Activated T-helper 17 cell treated with anti-CD3 and anti-CD28 coated beads, Interleukin-2, amount 50 U/mL, for 72 hours (primary cell): ENCODE measurements at regions not wholly inside any gene's neighbourhood (a gene's known extent, or its start where the extent isn't known, plus 50 kb on each side); places are given as distances from the start of the nearest gene placed in this dataset.

Experiments used
- ATAC-seq: fragments of 150-1000 bp; cut with Tn5 transposase; replicated peaks from 2 replicates; pipeline ENCODE4 v1.10.0; 2021; ENCODE audit warnings: mild to moderate bottlenecking, moderate library complexity
- H3K27ac Mint-ChIP-seq: one replicate; pipeline ENCODE4 v1.8.0; 2022; ENCODE audit warnings: mixed read lengths
- H3K27me3 Mint-ChIP-seq: one replicate; pipeline ENCODE4 v1.8.0; 2022; ENCODE audit warnings: mixed read lengths
- H3K36me3 Mint-ChIP-seq: one replicate; pipeline ENCODE4 v1.8.0; 2022; ENCODE audit warnings: low read depth, mild to moderate bottlenecking, mixed read lengths
- H3K4me1 Mint-ChIP-seq: one replicate; pipeline ENCODE4 v1.8.0; 2022; ENCODE audit warnings: mixed read lengths
- H3K4me3 Mint-ChIP-seq: one replicate; pipeline ENCODE4 v1.8.0; 2022; ENCODE audit warnings: mild to moderate bottlenecking, mixed read lengths
- H3K9me3 Mint-ChIP-seq: one replicate; pipeline ENCODE4 v1.8.0; 2022; ENCODE audit warnings: mixed read lengths

DNA sequence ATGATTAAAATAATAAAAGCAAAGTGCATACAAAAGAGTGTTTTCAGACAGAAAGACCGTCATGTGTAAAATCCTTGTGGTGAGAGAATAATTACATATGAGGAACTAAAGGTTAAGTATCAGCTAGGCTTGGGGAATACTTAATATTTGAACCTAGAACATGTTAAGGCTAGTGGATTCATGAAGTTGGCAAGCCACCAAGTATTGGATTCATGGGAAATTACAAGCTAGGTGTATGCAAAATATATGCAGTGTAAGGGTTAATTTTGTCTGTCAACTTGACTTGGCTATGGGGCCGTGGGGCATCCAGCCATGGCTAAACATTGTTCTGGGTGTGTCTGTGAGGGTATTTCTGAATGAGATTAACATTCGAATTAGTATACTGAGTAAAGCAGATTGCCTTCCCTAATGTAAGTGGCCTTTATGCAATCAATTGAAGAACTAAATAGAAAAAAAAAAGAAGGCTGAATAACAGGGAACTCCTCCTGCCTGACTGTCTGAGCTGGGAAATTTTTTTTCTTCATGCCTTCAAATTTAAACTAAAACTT, 533.5 kb upstream of the KLF12 start:
- no peak for ATAC-seq
- no peak overlapping the region for H3K27ac Mint-ChIP-seq
- no peak overlapping the region for H3K4me3 Mint-ChIP-seq
- H3K4me1 Mint-ChIP-seq, result no peaks in the 10 kb centered on the region
- H3K36me3 Mint-ChIP-seq, result no peaks in the 10 kb centered on the region
- H3K9me3 Mint-ChIP-seq, result no peaks in the 10 kb centered on the region
- H3K27me3 Mint-ChIP-seq, result peaks cover 8% of the 10 kb centered on the region

DNA sequence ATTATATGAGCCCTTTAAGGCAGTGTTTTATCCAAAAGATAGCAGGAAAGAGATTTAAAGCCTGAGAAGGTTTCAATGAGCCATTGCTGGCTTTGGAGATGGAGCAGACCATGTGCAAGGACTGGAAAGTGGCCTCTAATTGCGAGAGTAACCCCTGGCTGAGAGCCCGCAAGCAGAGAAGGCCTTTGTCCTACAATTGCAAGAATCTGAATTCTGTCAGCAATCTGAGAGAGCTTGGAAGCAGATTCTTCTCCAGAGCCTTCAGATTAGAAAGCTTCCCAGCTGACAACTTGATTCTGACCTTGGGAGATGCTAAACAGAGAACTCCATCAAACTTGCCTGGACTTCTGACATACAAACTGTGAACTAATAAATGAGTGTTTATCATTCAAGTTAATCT, 528.7 kb upstream of the KLF12 start:
- H3K9me3 Mint-ChIP-seq, result no peaks in the 10 kb centered on the region
- no peak overlapping the region for H3K4me3 Mint-ChIP-seq
- no peaks in the 10 kb centered on the region for H3K4me1 Mint-ChIP-seq
- peaks cover 4% of the 10 kb centered on the region for H3K27me3 Mint-ChIP-seq
- no peak for ATAC-seq
- no peaks in the 10 kb centered on the region for H3K36me3 Mint-ChIP-seq
- no peak overlapping the region for H3K27ac Mint-ChIP-seq

DNA sequence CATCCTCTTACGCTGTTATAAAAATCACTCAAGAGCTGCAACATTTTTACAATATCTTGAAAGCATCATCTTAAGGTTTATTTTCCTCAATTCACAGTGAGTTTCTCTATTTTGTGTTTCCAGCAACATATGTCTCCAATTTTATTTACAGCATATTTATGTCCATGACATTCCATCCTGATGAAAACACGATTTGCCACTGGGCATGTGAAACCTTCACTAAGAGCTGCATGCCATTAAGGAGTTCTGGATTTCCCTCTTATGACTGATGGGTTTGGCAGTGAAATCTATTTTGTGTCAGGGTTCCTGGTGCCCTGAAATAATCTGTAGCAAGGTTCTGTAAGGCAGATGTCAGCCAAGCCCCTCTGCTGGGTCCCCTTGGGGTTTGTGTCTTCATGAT, 527.6 kb upstream of the KLF12 start:
- no peak for ATAC-seq
- no peaks in the 10 kb centered on the region for H3K9me3 Mint-ChIP-seq
- H3K4me1 Mint-ChIP-seq, result no peaks in the 10 kb centered on the region
- H3K4me3 Mint-ChIP-seq, result no peak overlapping the region
- H3K27me3 Mint-ChIP-seq, result peaks cover 3% of the 10 kb centered on the region
- H3K27ac Mint-ChIP-seq, result no peak overlapping the region
- H3K36me3 Mint-ChIP-seq, result no peaks in the 10 kb centered on the region

DNA sequence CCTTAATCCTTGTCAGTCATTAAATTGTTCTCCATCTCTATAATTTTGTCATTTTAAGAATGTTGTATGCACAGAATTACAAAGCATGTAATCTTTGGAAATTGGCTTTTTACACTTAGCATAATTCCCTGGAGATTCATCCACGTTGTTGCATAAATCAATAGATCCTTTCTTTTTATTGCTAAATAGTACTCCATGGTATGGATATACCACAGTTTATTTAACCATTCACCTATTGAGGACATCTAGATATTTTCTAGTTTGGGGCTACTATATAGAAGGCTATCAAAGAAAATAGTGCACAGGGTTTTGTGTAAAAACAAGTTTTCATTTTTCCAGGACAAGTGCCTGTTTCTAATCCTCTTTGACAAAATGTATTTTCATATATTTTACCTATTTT, 523.6 kb upstream of the KLF12 start:
- peaks cover 4% of the 10 kb centered on the region for H3K27me3 Mint-ChIP-seq
- no peak for ATAC-seq

DNA sequence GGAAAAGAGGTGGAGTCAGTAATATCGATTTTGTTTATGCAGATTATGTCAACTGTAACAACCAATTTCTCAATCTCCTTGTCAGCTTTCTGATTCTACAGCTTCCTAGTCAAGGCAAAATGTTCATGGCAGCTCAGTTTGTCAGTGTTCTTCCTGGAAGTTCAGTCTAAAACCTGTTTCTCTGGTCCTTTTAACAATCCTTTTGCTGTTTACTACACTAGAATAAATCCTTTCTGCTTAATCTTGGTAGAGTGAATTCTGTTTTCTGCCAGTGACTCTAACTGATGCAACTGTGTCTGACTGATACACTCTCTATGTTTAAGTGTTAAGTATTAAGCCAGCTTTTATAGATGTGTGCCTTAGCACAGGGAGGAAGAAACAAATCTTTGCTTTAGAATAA, 516.9 kb upstream of the KLF12 start:
- Mint-ChIP-seq H3K36me3 (no peaks in the 10 kb centered on the region), H3K4me3 (no peak overlapping the region), H3K27ac (no peak overlapping the region), H3K27me3 (peaks cover 9% of the 10 kb centered on the region), H3K9me3 (peaks cover 2% of the 10 kb centered on the region), H3K4me1 (no peaks in the 10 kb centered on the region)
- no peak for ATAC-seq

More for the DNA sequence above, 523.6 kb upstream of the KLF12 start:
- H3K4me1 Mint-ChIP-seq, result no peaks in the 10 kb centered on the region
- peaks cover 4% of the 10 kb centered on the region for H3K9me3 Mint-ChIP-seq
- H3K36me3 Mint-ChIP-seq, result no peaks in the 10 kb centered on the region
- no peak overlapping the region for H3K27ac Mint-ChIP-seq
- H3K4me3 Mint-ChIP-seq, result no peak overlapping the region

DNA sequence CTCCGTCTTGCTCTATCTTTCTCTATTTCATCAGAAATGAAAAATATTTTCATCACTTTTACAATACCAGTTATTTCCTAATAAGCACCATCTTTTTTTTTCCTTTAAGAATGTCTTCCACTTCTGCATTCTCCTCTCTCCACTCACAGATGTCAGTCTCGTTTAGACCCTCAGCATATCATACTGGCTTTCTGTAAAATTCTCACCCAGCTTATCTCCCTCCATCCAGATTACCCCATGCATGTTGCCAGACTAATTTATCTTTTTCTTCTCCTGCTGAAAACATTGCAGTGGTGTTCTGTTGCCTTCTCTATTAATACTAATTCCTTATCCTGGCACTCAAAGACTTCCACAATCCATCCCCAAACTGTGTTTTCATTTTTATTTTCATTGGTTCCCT, 513.8 kb upstream of the KLF12 start:
- no peak overlapping the region for H3K27ac Mint-ChIP-seq
- H3K9me3 Mint-ChIP-seq, result no peaks in the 10 kb centered on the region
- no peaks in the 10 kb centered on the region for H3K36me3 Mint-ChIP-seq
- H3K27me3 Mint-ChIP-seq, result peaks cover 7% of the 10 kb centered on the region
- no peak overlapping the region for H3K4me3 Mint-ChIP-seq
- no peak for ATAC-seq
- no peaks in the 10 kb centered on the region for H3K4me1 Mint-ChIP-seq

DNA sequence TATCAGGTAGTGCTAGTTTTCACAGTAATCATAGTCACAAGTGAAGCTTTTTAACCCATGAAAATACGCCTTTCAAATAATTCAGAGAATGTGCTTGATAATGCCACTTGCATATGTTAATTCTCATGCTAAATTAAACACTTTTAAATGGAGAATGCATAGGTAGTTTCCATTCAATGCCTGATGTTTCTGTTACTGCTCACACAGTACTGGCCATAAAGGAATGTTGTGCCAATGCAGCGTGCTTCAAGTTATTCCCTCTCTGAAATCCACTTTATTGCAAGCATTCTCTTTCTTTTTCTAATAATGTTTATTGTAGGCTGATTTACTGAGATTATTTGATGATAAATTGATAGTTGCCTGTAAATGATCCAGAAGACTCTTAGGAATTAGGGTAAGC, 513.0 kb upstream of the KLF12 start:
- Mint-ChIP-seq H3K27ac (no peak overlapping the region), H3K9me3 (no peaks in the 10 kb centered on the region), H3K4me3 (no peak overlapping the region), H3K27me3 (peaks cover 7% of the 10 kb centered on the region), H3K4me1 (no peaks in the 10 kb centered on the region), H3K36me3 (no peaks in the 10 kb centered on the region)
- ATAC-seq, result no peak

DNA sequence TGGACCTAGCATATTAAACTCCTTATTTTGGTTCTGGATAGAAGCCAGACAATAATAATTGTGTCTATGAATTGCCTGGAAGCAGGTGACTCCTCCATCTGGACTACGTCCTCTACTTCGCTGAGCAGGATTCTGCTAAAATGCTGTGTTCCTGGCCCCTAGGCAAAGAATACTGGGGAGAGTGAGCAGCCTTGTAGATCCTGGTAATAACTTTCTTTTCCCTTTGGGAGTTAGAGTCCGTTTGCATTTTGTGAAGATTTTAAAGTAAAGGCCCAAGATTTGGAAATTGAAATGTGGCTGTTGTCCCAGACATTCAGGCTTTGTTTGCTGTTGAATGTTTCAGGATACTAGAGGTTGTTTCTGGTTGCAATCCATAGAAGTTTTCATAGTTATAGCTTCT, 511.9 kb upstream of the KLF12 start:
- no peaks in the 10 kb centered on the region for H3K4me1 Mint-ChIP-seq
- peaks cover 7% of the 10 kb centered on the region for H3K27me3 Mint-ChIP-seq
- H3K36me3 Mint-ChIP-seq, result no peaks in the 10 kb centered on the region
- no peak for ATAC-seq
- H3K4me3 Mint-ChIP-seq, result no peak overlapping the region
- no peaks in the 10 kb centered on the region for H3K9me3 Mint-ChIP-seq
- H3K27ac Mint-ChIP-seq, result no peak overlapping the region

DNA sequence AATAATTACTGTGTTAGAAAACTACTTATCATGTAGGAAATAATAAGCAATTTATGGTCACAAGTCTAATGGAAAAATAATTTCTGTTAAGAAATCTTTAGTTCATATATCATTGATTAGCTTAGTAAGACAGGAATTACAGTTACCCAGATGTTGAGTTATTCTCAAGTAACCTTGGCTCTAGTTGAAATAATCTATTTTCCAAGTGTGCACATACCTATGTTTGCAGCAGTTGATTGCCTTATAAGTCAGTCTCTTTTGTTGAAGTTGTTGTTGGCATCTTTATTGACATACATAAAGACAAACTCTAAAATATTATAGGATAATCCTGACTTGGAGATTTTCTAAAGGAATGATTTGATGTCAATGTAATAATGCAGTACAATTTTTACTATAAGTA, 511.4 kb upstream of the KLF12 start:
- Mint-ChIP-seq H3K9me3 (no peaks in the 10 kb centered on the region), H3K4me3 (no peak overlapping the region), H3K27ac (no peak overlapping the region), H3K36me3 (no peaks in the 10 kb centered on the region), H3K27me3 (peaks cover 5% of the 10 kb centered on the region), H3K4me1 (no peaks in the 10 kb centered on the region)
- ATAC-seq, result no peak

DNA sequence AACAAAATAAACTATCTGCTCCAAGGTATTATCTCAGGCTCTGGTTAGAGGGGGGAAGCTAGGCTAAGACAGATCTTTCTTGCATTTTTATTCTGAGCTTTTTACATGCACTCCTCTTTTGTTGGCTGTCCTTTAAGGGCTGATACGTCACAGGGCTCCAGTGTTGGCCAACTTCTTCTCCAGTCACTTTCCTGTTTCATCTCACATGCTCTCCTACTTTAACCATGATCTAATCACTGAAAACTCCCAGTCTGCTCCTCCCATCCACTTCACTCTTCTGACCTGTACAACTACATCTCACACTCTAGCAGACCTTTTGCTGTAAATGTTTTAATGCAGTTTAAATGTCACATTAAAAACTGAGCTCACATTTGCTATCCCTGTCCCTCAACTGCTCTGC, 510.0 kb upstream of the KLF12 start:
- Mint-ChIP-seq H3K36me3 (no peaks in the 10 kb centered on the region), H3K9me3 (no peaks in the 10 kb centered on the region), H3K4me3 (no peak overlapping the region), H3K4me1 (no peaks in the 10 kb centered on the region), H3K27ac (no peak overlapping the region), H3K27me3 (no peaks in the 10 kb centered on the region)
- ATAC-seq, result no peak

DNA sequence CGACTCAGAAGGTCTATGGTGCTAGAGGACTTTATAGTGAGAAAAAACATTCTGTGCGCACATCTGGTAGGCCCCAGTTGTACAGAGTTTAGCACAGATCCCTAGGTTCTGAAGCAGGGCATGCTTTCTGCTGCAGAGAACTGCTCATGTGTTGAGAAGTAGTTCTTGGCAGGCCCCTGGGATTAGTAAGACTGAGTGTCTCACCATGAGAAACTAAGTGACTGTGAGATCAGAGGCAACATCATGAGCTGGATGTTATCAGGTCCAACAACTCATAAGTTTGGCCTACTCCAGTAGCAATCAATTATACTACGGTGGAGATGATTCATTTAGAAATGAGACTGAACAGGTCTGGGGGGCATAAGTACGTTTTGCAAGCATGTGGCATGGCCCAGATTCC, 507.4 kb upstream of the KLF12 start:
- Mint-ChIP-seq H3K36me3 (no peaks in the 10 kb centered on the region), H3K4me3 (no peak overlapping the region), H3K27me3 (no peaks in the 10 kb centered on the region), H3K27ac (no peak overlapping the region), H3K4me1 (no peaks in the 10 kb centered on the region), H3K9me3 (no peaks in the 10 kb centered on the region)
- no peak for ATAC-seq

DNA sequence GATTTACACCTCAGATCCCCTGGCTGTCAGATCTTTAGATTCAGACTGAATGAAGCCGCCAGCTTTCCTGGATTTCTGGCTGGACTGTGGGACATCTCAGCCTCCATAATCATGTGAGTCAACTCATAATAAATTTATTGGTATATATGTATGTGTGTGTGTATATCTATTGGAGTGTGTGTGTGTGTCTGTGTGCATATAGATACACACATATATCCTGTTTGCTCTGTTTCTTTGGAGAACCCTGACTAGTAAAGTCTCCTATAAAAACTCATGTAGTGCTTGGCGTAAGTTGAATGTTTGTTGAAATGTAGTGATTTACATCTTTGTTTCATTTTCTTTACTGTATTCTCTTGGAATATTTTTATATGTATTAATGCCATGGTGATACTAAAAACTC, 499.5 kb upstream of the KLF12 start:
- H3K27me3 Mint-ChIP-seq, result peaks cover 3% of the 10 kb centered on the region
- H3K4me1 Mint-ChIP-seq, result no peaks in the 10 kb centered on the region
- H3K36me3 Mint-ChIP-seq, result no peaks in the 10 kb centered on the region
- H3K9me3 Mint-ChIP-seq, result no peaks in the 10 kb centered on the region
- no peak overlapping the region for H3K4me3 Mint-ChIP-seq
- H3K27ac Mint-ChIP-seq, result no peak overlapping the region
- ATAC-seq, result no peak

DNA sequence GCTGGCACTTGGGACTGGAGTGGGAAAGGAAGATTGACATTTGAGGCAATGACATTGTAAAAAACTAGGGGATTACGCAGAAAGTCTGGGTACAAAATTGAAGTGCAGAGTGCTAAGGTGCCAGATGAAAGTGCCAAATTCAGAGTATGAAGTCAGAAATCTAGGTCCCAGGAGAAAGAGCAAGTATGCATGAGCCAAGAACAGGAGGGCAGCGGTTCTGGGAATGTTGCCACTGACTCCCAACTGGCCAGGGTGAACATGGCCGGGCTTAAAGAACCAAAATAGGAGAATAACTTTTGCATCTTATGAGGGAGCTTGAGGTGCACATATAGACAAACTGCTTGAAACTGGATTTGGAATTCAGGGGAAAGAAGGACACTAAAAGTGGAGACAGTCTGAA, 495.8 kb upstream of the KLF12 start:
- Mint-ChIP-seq H3K27me3 (peaks cover 13% of the 10 kb centered on the region), H3K4me3 (no peak overlapping the region), H3K27ac (no peak overlapping the region), H3K36me3 (no peaks in the 10 kb centered on the region), H3K9me3 (no peaks in the 10 kb centered on the region), H3K4me1 (no peaks in the 10 kb centered on the region)
- ATAC-seq, result no peak

DNA sequence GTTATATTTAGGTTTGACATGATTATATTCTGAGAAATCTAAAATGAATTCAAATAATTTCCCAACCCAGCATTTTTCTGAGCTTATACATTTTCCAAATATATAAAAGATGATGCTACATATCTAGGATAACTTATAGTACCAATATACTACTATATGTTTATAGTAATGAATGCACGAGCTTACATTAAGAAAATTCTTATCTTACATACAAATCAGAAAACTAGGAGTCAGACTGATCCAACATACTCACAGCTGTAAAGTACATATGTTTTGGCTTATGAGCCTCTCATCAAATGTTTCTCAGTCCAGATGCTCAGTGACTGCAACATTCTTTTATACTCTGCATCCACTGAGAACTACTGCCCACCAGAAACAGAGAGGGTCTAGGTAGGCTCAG, 491.3 kb upstream of the KLF12 start:
- Mint-ChIP-seq H3K4me1 (no peaks in the 10 kb centered on the region), H3K4me3 (no peak overlapping the region), H3K36me3 (no peaks in the 10 kb centered on the region), H3K9me3 (no peaks in the 10 kb centered on the region), H3K27ac (no peak overlapping the region), H3K27me3 (peaks cover 16% of the 10 kb centered on the region)
- ATAC-seq, result no peak

DNA sequence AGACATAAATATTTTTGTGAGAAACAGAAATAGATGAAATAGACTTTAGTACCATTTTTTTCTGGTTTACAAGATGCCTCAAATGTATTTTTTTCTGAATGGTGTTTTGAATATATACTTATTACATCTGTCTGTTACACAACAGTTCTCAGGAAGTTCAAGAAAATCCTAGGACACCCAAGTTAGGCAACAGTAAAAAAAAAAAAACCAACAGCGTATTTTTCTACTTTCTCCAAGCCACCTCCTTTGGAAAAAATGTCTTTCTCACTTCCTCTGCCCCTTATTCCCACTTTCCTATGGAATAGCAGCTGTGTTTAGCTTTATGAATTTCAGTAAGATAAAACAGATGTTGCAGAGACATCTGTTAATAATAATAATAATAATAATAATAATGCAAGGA, 489.6 kb upstream of the KLF12 start:
- Mint-ChIP-seq H3K36me3 (no peaks in the 10 kb centered on the region), H3K9me3 (no peaks in the 10 kb centered on the region), H3K27ac (no peak overlapping the region), H3K4me1 (no peaks in the 10 kb centered on the region), H3K4me3 (no peak overlapping the region), H3K27me3 (peaks cover 14% of the 10 kb centered on the region)
- ATAC-seq, result no peak

DNA sequence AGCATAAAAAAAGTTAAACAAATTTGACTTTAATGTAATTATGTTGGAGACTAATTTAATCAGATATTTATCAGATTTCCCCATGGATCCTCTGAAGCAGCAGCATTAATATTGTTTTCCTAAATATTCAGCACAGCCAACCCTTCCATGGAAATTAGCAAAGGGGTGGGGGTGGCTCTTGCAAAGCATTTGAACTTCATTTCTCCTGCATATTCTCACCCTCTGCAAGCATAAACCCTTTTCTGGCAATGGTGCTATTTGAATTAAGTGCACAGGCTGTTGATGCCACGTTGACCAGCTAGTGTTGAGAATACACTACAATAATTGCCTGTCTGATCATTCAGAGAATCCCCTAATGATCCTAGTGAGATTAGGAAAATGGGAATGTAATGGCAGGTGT, 488.1 kb upstream of the KLF12 start:
- Mint-ChIP-seq H3K9me3 (no peaks in the 10 kb centered on the region), H3K4me3 (no peak overlapping the region), H3K4me1 (no peaks in the 10 kb centered on the region), H3K27ac (no peak overlapping the region), H3K36me3 (no peaks in the 10 kb centered on the region), H3K27me3 (peaks cover 8% of the 10 kb centered on the region)
- ATAC-seq, result no peak
